Osteocyte (in vitro differentiated cells): ENCODE measurements at regions not wholly inside any gene's neighbourhood (a gene's known extent, or its start where the extent isn't known, plus 50 kb on each side); places are given as distances from the start of the nearest gene placed in this dataset.

Source experiments
- DNase-seq: peaks from one replicate; pipeline ENCODE4 v3.0.0; 2021; ENCODE audit warnings: mixed read lengths; ENCODE audit not compliant: unreplicated experiment; ENCODE audit errors: extremely low spot score
- H3K27ac Mint-ChIP-seq: one replicate; pipeline ENCODE4 v1.8.0; 2021; ENCODE audit warnings: mild to moderate bottlenecking, mixed read lengths; ENCODE audit not compliant: unreplicated experiment
- H3K27me3 Mint-ChIP-seq: one replicate; pipeline ENCODE4 v1.8.0; 2021; ENCODE audit warnings: mixed read lengths; ENCODE audit not compliant: unreplicated experiment
- H3K36me3 Mint-ChIP-seq: one replicate; pipeline ENCODE4 v1.8.0; 2021; ENCODE audit warnings: mixed read lengths; ENCODE audit not compliant: unreplicated experiment
- H3K4me1 Mint-ChIP-seq: one replicate; pipeline ENCODE4 v1.8.0; 2021; ENCODE audit warnings: mixed read lengths; ENCODE audit not compliant: unreplicated experiment
- H3K4me3 Mint-ChIP-seq: one replicate; pipeline ENCODE4 v1.8.0; 2021; ENCODE audit warnings: mild to moderate bottlenecking, moderate library complexity, mixed read lengths; ENCODE audit not compliant: unreplicated experiment
- H3K9me3 Mint-ChIP-seq: one replicate; pipeline ENCODE4 v1.8.0; 2021; ENCODE audit warnings: mixed read lengths; ENCODE audit not compliant: unreplicated experiment
- TF ChIP-seq, protein P1 (sequence below): fragments of 200-600 bp; sonication (generic); IDR thresholded peaks from 2 replicates; pipeline ENCODE4 v1.5.0; 2021; ENCODE audit warnings: antibody characterized with exemption, mild to moderate bottlenecking, moderate library complexity

DNA sequence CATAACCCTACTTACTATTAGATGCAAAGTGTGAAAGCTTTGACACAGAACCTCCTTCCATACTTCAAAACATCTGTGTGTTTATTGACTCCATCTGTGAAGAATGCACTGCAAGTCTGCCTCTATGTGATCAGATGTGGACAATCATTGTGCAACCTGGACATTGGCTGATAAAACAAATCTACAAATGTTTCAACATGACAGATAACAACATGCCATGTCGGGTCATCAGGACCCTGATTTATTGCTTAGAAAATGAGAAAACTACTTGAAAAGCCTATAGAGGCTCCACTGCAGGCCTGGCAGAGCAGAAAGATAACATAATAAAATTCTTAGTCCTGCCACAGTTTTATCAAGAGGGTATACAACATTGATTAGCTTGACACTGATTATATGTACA lies 1286.4 kb downstream of the GRIK2 start:
- Mint-ChIP-seq H3K4me3 (no peak overlapping the region), H3K27ac (no peak overlapping the region), H3K4me1 (no peaks in the 10 kb centered on the region), H3K9me3 (no peaks in the 10 kb centered on the region), H3K27me3 (peaks cover 3% of the 10 kb centered on the region), H3K36me3 (no peaks in the 10 kb centered on the region)
- DNase-seq, result no peak
- TF ChIP-seq, protein P1, sequence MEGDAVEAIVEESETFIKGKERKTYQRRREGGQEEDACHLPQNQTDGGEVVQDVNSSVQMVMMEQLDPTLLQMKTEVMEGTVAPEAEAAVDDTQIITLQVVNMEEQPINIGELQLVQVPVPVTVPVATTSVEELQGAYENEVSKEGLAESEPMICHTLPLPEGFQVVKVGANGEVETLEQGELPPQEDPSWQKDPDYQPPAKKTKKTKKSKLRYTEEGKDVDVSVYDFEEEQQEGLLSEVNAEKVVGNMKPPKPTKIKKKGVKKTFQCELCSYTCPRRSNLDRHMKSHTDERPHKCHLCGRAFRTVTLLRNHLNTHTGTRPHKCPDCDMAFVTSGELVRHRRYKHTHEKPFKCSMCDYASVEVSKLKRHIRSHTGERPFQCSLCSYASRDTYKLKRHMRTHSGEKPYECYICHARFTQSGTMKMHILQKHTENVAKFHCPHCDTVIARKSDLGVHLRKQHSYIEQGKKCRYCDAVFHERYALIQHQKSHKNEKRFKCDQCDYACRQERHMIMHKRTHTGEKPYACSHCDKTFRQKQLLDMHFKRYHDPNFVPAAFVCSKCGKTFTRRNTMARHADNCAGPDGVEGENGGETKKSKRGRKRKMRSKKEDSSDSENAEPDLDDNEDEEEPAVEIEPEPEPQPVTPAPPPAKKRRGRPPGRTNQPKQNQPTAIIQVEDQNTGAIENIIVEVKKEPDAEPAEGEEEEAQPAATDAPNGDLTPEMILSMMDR, result no peak

- TF ChIP-seq, protein P1, result no peak
- H3K4me1 Mint-ChIP-seq, result no peaks in the 10 kb centered on the region
- peaks cover 3% of the 10 kb centered on the region for H3K27me3 Mint-ChIP-seq
Observed at GRCh38 chr6:102677225-102677624, 1283.7 kb downstream of the GRIK2 start.

DNA sequence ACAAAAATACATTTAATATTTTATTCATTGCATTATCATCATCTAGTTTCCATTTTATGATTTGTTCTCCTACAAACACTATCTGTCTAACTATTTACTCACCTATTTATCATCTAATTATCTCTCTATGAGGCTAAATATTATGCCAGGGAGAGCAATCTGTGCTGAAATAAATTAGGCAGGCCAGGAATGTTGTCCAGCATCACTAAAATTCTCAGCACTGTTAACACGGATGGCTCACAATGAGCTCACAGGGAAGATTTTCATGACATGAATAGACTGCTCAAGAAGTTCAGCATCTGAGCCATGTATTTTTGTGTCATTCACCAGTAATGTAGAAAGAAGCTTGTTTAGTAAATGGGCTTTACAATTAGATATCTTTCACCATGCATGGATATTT lies 1277.2 kb downstream of the GRIK2 start:
- Mint-ChIP-seq H3K4me1 (peaks cover 4% of the 10 kb centered on the region), H3K4me3 (no peak overlapping the region), H3K27me3 (peaks cover 3% of the 10 kb centered on the region), H3K9me3 (no peaks in the 10 kb centered on the region), H3K36me3 (no peaks in the 10 kb centered on the region), H3K27ac (no peak overlapping the region)
- no peak for DNase-seq
- TF ChIP-seq, protein P1, result no peak

More at GRCh38 chr6:102677225-102677624, 1283.7 kb downstream of the GRIK2 start:
- Mint-ChIP-seq H3K4me3 (no peak overlapping the region), H3K9me3 (no peaks in the 10 kb centered on the region), H3K27ac (no peak overlapping the region), H3K36me3 (no peaks in the 10 kb centered on the region)
- no peak for DNase-seq

DNA sequence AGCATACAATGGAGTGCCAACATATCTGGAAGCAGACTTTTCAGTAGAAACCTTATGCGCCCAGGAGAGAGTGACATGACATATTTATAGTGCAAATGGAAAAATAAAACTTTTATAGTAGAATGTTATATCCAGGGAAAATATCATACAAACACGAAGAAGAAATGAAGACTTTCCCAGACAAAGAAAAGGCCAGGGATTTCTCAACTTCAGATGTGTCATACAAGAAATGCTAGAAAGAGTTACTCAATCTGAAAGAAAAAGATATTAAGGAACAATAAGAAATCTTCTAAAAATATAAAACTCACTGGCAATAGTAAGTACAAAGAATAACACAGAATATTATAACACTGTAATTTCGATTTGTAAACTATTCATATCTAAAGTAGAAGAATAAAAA lies 1269.3 kb downstream of the GRIK2 start:
- Mint-ChIP-seq H3K27me3 (peaks cover 2% of the 10 kb centered on the region), H3K9me3 (peaks cover under 1% of the 10 kb centered on the region), H3K36me3 (no peaks in the 10 kb centered on the region), H3K27ac (no peak overlapping the region), H3K4me3 (no peak overlapping the region), H3K4me1 (peaks cover 6% of the 10 kb centered on the region)
- TF ChIP-seq, protein P1, result no peak
- DNase-seq, result no peak

DNA sequence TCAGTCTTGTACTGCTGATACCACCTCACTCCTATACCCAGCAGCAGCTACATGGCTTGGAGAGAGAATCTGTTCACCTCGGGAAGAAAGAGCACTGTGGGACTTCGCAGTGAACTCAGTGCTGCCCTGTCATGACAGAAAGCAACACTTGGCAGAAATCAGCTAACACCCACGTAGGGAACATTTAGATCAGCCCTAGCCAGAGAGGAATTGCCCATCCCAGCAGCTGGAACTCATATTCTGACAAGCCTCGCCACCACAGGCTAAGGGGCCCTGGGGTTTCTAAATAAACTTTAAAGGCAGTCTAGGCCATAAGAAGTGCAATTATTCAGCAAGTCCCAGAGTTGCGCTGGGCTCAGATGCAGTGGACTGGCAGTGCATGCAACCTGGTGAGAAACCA lies 1266.8 kb downstream of the GRIK2 start:
- TF ChIP-seq, protein P1, result no peak
- no peaks in the 10 kb centered on the region for H3K36me3 Mint-ChIP-seq
- no peak overlapping the region for H3K4me3 Mint-ChIP-seq
- H3K4me1 Mint-ChIP-seq, result peaks cover 11% of the 10 kb centered on the region
- peaks cover 2% of the 10 kb centered on the region for H3K27me3 Mint-ChIP-seq
- DNase-seq, result no peak
- peaks cover 10% of the 10 kb centered on the region for H3K9me3 Mint-ChIP-seq
- H3K27ac Mint-ChIP-seq, result peak overlapping the region; percentile 11
